Neural progenitor cell (in vitro differentiated cells): ENCODE measurements at regions not wholly inside any gene's neighbourhood (a gene's known extent, or its start where the extent isn't known, plus 50 kb on each side); places are given as distances from the start of the nearest gene placed in this dataset.
A peak's percentile ranks its signal among the peaks of the same experiment; 100 is the strongest.

ENCODE experiments used
- DNase-seq: peaks from one replicate; pipeline ENCODE4 v3.0.0-alpha.2; 2016; ENCODE audit warnings: low spot score
- H2AFZ ChIP-seq: fragments of 200-600 bp; sonication (generic); replicated peaks from 2 replicates; pipeline ENCODE4 v1.6.1; 2016; ENCODE audit warnings: antibody characterized with exemption
- H3F3A ChIP-seq: fragments of 200-600 bp; sonication (generic); 2 replicates; pipeline ENCODE4 v1.6.1; 2016; ENCODE audit warnings: antibody characterized with exemption, low read depth
- H3K27ac ChIP-seq: fragments of 200-600 bp; sonication (generic); 2 replicates; pipeline ENCODE4 v1.5.1; 2016; ENCODE audit warnings: mild to moderate bottlenecking
- H3K27me3 ChIP-seq: fragments of 200-600 bp; sonication (generic); 2 replicates; pipeline ENCODE4 v1.6.1; 2016; ENCODE audit warnings: mild to moderate bottlenecking, moderate library complexity
- H3K36me3 ChIP-seq: fragments of 200-600 bp; sonication (generic); 2 replicates; pipeline ENCODE4 v1.5.1; 2016
- H3K4me1 ChIP-seq: fragments of 200-600 bp; sonication (generic); 2 replicates; pipeline ENCODE4 v1.6.1; 2016; ENCODE audit warnings: mixed run types
- H3K4me2 ChIP-seq: fragments of 200-600 bp; sonication (generic); 2 replicates; pipeline ENCODE4 v1.6.1; 2016
- H3K4me3 ChIP-seq: fragments of 200-600 bp; sonication (generic); 2 replicates; pipeline ENCODE4 v1.5.1; 2016
- H3K79me2 ChIP-seq: fragments of 200-600 bp; sonication (generic); 2 replicates; pipeline ENCODE4 v1.6.1; 2016; ENCODE audit warnings: low read depth
- H3K9ac ChIP-seq: fragments of 200-600 bp; sonication (generic); 2 replicates; pipeline ENCODE4 v1.6.1; 2016
- H3K9me3 ChIP-seq: fragments of 200-600 bp; sonication (generic); 2 replicates; pipeline ENCODE4 v1.5.1; 2016; ENCODE audit warnings: low read depth
- H4K20me1 ChIP-seq: fragments of 200-600 bp; sonication (generic); 2 replicates; pipeline ENCODE4 v1.6.1; 2016; ENCODE audit warnings: low read depth
- H3K27ac Mint-ChIP-seq: 3 replicates; pipeline ENCODE4 v1.8.0; 2021; ENCODE audit warnings: mixed read lengths
- H3K27me3 Mint-ChIP-seq: 2 replicates; pipeline ENCODE4 v1.8.0; 2022; ENCODE audit warnings: low read depth, mild to moderate bottlenecking, inconsistent platforms, moderate library complexity, mixed read lengths; ENCODE audit not compliant: insufficient read depth
- H3K36me3 Mint-ChIP-seq: 3 replicates; pipeline ENCODE4 v1.8.0; 2021; ENCODE audit warnings: mixed read lengths
- H3K4me1 Mint-ChIP-seq: 3 replicates; pipeline ENCODE4 v1.8.0; 2021; ENCODE audit warnings: mixed read lengths
- H3K4me3 Mint-ChIP-seq: 3 replicates; pipeline ENCODE4 v1.8.0; 2021; ENCODE audit warnings: mild to moderate bottlenecking, moderate library complexity, mixed read lengths
- H3K9me3 Mint-ChIP-seq: 3 replicates; pipeline ENCODE4 v1.8.0; 2020; ENCODE audit warnings: mixed read lengths
- EZH2 ChIP-seq: fragments of 200-600 bp; sonication (generic); IDR thresholded peaks from 2 replicates; pipeline ENCODE4 v1.6.1; 2017; ENCODE audit warnings: antibody characterized with exemption, mild to moderate bottlenecking, moderate library complexity
- EZH2phosphoT487 ChIP-seq: fragments of 200-600 bp; sonication (generic); IDR thresholded peaks from 2 replicates; pipeline ENCODE4 v1.6.1; 2017; ENCODE audit warnings: antibody characterized with exemption
- TF ChIP-seq, protein P1 (sequence below): fragments of 200-600 bp; sonication (generic); IDR thresholded peaks from 2 replicates; pipeline ENCODE4 v1.5.1; 2017; ENCODE audit warnings: antibody characterized with exemption, mild to moderate bottlenecking

GRCh38 chr1:36625935-36626310 is 143.2 kb upstream of the CSF3R start:
- Mint-ChIP-seq H3K27me3 (peaks cover 7% of the 10 kb centered on the region), H3K4me3 (no peak overlapping the region), H3K36me3 (peaks cover 2% of the 10 kb centered on the region), H3K9me3 (peaks cover 5% of the 10 kb centered on the region), H3K27ac (no peak overlapping the region), H3K4me1 (no peaks in the 10 kb centered on the region)
- no peak for DNase-seq
- peaks cover 8% of the 10 kb centered on the region for H3K9me3 ChIP-seq
- H3F3A ChIP-seq = no peaks in the 10 kb centered on the region
- H3K27ac ChIP-seq = no peak overlapping the region
- H3K9ac ChIP-seq = no peak overlapping the region
- peaks cover 17% of the 10 kb centered on the region for H3K4me1 ChIP-seq
- no peaks in the 10 kb centered on the region for H3K79me2 ChIP-seq
- H3K4me3 ChIP-seq = no peak overlapping the region
- no peaks in the 10 kb centered on the region for H3K27me3 ChIP-seq
- peak overlapping the region; percentile 38 for H3K4me2 ChIP-seq
- no peaks in the 10 kb centered on the region for H4K20me1 ChIP-seq
- TF ChIP-seq, protein P1, sequence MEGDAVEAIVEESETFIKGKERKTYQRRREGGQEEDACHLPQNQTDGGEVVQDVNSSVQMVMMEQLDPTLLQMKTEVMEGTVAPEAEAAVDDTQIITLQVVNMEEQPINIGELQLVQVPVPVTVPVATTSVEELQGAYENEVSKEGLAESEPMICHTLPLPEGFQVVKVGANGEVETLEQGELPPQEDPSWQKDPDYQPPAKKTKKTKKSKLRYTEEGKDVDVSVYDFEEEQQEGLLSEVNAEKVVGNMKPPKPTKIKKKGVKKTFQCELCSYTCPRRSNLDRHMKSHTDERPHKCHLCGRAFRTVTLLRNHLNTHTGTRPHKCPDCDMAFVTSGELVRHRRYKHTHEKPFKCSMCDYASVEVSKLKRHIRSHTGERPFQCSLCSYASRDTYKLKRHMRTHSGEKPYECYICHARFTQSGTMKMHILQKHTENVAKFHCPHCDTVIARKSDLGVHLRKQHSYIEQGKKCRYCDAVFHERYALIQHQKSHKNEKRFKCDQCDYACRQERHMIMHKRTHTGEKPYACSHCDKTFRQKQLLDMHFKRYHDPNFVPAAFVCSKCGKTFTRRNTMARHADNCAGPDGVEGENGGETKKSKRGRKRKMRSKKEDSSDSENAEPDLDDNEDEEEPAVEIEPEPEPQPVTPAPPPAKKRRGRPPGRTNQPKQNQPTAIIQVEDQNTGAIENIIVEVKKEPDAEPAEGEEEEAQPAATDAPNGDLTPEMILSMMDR = no peak
- TF ChIP-seq EZH2phosphoT487 (no peak), EZH2 (no peak)
- H3K36me3 ChIP-seq = no peaks in the 10 kb centered on the region
- H2AFZ ChIP-seq = peak overlapping the region; percentile 68

DNA sequence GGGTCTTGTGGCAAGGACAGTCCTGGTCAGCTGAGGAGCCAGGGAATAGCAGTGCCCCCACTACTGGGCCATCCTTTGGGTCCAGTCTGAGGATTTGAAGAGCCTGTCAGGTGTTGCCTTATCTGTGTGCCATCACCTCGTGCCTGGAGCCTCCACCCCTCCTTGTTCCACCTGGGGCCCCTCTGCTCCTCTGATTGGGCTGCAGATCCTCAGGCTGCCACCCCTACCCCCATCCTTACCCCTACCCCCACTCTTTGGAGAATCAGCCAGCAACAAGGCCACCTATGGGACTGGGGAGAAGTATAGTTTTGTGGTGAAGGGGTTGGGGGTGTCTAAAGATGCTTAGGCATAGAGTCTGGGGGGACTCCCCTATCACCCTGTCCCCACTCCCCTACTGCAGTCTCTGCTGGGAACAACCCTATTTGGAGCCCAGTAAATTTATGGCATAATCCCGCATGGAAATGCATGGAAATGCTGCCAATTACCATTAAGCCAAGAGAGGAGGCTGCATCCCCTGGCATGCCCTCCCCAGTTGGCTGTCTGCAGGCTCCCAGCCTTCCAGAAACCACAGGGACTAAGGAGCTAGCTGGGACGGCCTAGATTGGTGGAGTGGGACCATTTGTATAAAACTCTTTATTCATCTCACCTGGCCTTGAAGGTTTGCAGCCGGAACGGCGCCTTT is 142.7 kb upstream of the CSF3R start:
- H3K27ac Mint-ChIP-seq = no peak overlapping the region
- H3K9me3 ChIP-seq = peaks cover 8% of the 10 kb centered on the region
- DNase-seq = no peak
- H3K4me3 ChIP-seq = no peak overlapping the region
- no peak overlapping the region for H3K9ac ChIP-seq
- H3K36me3 ChIP-seq = no peaks in the 10 kb centered on the region
- no peaks in the 10 kb centered on the region for H3K27me3 ChIP-seq
- H3K4me2 ChIP-seq = peak overlapping the region; percentile 38
- no peaks in the 10 kb centered on the region for H4K20me1 ChIP-seq
- H3K36me3 Mint-ChIP-seq = peaks cover 2% of the 10 kb centered on the region
- H2AFZ ChIP-seq = peak overlapping the region; percentile 68
- no peaks in the 10 kb centered on the region for H3K4me1 Mint-ChIP-seq
- no peaks in the 10 kb centered on the region for H3F3A ChIP-seq
- no peak overlapping the region for H3K4me3 Mint-ChIP-seq
- peaks cover 5% of the 10 kb centered on the region for H3K9me3 Mint-ChIP-seq
- no peak for TF ChIP-seq EZH2
- no peak for TF ChIP-seq EZH2phosphoT487
- TF ChIP-seq, protein P1 = no peak
- no peak overlapping the region for H3K27ac ChIP-seq
- peaks cover 17% of the 10 kb centered on the region for H3K4me1 ChIP-seq
- no peaks in the 10 kb centered on the region for H3K79me2 ChIP-seq
- H3K27me3 Mint-ChIP-seq = peaks cover 6% of the 10 kb centered on the region

DNA sequence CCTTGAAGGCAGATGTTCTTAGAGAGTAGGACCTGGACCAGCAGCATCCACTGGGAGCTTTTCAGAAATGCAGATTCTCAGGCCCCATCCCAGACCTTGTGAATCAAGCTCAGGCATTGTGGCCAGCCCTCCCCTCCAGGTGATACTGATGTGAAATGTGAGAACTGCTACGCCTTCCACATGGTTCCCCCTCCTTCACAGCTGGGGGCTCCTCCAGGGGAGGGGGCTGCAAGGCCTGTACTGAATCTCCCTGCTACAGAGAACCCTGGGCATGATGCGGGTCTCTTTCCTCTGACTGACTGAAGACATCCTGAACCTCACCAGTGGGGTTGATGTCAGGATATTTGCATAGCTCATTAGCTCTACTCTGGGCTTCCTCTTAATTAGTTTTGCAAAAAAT is 141.8 kb upstream of the CSF3R start:
- no peak overlapping the region for H3K4me3 ChIP-seq
- H3K36me3 ChIP-seq = no peaks in the 10 kb centered on the region
- Mint-ChIP-seq H3K27me3 (peaks cover 5% of the 10 kb centered on the region), H3K9me3 (peaks cover 5% of the 10 kb centered on the region), H3K4me3 (no peak overlapping the region), H3K36me3 (peaks cover 2% of the 10 kb centered on the region), H3K4me1 (no peaks in the 10 kb centered on the region), H3K27ac (no peak overlapping the region)
- no peak overlapping the region for H3K9ac ChIP-seq
- no peak overlapping the region for H3K27ac ChIP-seq
- no peak overlapping the region for H3K4me2 ChIP-seq
- TF ChIP-seq, protein P1 = no peak
- TF ChIP-seq EZH2phosphoT487 (no peak), EZH2 (no peak)
- H4K20me1 ChIP-seq = no peaks in the 10 kb centered on the region
- H3F3A ChIP-seq = no peaks in the 10 kb centered on the region
- no peaks in the 10 kb centered on the region for H3K27me3 ChIP-seq
- DNase-seq = no peak
- H3K9me3 ChIP-seq = peaks cover 8% of the 10 kb centered on the region
- peaks cover 17% of the 10 kb centered on the region for H3K4me1 ChIP-seq
- no peak overlapping the region for H2AFZ ChIP-seq
- H3K79me2 ChIP-seq = no peaks in the 10 kb centered on the region
